ENCODE measurements at regions not wholly inside any gene's neighbourhood (a gene's known extent, or its start where the extent isn't known, plus 50 kb on each side); places are given as distances from the start of the nearest gene placed in this dataset.

DNA sequence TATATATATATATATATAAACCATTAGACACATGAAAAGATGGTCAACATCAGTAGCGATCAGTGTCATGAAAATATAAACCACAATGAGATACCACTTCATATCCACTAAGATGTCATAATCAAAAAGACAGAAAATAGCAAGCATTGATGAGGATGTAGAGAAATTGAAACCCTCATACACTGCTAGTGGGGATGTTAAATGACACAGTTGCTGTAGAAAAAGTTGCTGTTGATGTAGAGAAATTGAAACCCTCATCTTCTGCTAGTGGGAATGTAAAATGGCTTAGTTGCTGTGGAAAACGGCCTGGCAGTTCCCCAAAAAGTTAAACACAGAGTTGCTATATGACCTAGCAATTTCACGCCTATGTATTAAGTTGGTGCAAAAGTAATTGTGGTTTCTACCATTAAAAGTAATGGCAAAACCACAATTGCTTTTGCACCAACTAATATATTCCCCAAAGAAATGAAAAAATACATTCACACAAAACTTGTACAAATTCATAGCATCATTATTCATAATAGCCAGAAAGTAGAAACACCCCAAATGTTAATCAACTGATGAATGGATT lies 120.5 kb upstream of the ZWINT start (continued):
- TF ChIP-seq SREBF2 (IDR thresholded peaks at IDR 0.05; ENCODE audit: low read length), result no peak
- TF ChIP-seq, protein P1, sequence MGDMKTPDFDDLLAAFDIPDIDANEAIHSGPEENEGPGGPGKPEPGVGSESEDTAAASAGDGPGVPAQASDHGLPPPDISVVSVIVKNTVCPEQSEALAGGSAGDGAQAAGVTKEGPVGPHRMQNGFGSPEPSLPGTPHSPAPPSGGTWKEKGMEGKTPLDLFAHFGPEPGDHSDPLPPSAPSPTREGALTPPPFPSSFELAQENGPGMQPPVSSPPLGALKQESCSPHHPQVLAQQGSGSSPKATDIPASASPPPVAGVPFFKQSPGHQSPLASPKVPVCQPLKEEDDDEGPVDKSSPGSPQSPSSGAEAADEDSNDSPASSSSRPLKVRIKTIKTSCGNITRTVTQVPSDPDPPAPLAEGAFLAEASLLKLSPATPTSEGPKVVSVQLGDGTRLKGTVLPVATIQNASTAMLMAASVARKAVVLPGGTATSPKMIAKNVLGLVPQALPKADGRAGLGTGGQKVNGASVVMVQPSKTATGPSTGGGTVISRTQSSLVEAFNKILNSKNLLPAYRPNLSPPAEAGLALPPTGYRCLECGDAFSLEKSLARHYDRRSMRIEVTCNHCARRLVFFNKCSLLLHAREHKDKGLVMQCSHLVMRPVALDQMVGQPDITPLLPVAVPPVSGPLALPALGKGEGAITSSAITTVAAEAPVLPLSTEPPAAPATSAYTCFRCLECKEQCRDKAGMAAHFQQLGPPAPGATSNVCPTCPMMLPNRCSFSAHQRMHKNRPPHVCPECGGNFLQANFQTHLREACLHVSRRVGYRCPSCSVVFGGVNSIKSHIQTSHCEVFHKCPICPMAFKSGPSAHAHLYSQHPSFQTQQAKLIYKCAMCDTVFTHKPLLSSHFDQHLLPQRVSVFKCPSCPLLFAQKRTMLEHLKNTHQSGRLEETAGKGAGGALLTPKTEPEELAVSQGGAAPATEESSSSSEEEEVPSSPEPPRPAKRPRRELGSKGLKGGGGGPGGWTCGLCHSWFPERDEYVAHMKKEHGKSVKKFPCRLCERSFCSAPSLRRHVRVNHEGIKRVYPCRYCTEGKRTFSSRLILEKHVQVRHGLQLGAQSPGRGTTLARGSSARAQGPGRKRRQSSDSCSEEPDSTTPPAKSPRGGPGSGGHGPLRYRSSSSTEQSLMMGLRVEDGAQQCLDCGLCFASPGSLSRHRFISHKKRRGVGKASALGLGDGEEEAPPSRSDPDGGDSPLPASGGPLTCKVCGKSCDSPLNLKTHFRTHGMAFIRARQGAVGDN (IDR thresholded peaks at IDR 0.05), result no peak
- TF ChIP-seq KLF5 (IDR thresholded peaks at IDR 0.05; ENCODE audit: partially characterized antibody), result no peak
- no peak for TF ChIP-seq FOXM1 (IDR thresholded peaks at IDR 0.05; ENCODE audit: low read depth, low read length)
- TF ChIP-seq, protein P2, sequence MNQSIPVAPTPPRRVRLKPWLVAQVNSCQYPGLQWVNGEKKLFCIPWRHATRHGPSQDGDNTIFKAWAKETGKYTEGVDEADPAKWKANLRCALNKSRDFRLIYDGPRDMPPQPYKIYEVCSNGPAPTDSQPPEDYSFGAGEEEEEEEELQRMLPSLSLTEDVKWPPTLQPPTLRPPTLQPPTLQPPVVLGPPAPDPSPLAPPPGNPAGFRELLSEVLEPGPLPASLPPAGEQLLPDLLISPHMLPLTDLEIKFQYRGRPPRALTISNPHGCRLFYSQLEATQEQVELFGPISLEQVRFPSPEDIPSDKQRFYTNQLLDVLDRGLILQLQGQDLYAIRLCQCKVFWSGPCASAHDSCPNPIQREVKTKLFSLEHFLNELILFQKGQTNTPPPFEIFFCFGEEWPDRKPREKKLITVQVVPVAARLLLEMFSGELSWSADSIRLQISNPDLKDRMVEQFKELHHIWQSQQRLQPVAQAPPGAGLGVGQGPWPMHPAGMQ (IDR thresholded peaks at IDR 0.05; ENCODE audit: borderline replicate concordance), result no peak
- no peak for TF ChIP-seq NFYA (IDR thresholded peaks at IDR 0.05; ENCODE audit: borderline replicate concordance, low read depth, low read length)
- TF ChIP-seq, protein P3, sequence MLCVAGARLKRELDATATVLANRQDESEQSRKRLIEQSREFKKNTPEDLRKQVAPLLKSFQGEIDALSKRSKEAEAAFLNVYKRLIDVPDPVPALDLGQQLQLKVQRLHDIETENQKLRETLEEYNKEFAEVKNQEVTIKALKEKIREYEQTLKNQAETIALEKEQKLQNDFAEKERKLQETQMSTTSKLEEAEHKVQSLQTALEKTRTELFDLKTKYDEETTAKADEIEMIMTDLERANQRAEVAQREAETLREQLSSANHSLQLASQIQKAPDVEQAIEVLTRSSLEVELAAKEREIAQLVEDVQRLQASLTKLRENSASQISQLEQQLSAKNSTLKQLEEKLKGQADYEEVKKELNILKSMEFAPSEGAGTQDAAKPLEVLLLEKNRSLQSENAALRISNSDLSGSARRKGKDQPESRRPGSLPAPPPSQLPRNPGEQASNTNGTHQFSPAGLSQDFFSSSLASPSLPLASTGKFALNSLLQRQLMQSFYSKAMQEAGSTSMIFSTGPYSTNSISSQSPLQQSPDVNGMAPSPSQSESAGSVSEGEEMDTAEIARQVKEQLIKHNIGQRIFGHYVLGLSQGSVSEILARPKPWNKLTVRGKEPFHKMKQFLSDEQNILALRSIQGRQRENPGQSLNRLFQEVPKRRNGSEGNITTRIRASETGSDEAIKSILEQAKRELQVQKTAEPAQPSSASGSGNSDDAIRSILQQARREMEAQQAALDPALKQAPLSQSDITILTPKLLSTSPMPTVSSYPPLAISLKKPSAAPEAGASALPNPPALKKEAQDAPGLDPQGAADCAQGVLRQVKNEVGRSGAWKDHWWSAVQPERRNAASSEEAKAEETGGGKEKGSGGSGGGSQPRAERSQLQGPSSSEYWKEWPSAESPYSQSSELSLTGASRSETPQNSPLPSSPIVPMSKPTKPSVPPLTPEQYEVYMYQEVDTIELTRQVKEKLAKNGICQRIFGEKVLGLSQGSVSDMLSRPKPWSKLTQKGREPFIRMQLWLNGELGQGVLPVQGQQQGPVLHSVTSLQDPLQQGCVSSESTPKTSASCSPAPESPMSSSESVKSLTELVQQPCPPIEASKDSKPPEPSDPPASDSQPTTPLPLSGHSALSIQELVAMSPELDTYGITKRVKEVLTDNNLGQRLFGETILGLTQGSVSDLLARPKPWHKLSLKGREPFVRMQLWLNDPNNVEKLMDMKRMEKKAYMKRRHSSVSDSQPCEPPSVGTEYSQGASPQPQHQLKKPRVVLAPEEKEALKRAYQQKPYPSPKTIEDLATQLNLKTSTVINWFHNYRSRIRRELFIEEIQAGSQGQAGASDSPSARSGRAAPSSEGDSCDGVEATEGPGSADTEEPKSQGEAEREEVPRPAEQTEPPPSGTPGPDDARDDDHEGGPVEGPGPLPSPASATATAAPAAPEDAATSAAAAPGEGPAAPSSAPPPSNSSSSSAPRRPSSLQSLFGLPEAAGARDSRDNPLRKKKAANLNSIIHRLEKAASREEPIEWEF (IDR thresholded peaks at IDR 0.05; ENCODE audit: insufficient replicate concordance, low read depth, low read length), result no peak
- TF ChIP-seq EZH2 (IDR thresholded peaks at IDR 0.05; ENCODE audit: borderline replicate concordance, control insufficient read depth, low read depth, low read length), result no peak
- TF ChIP-seq MTA3 (IDR thresholded peaks at IDR 0.05; ENCODE audit: borderline replicate concordance, low read length), result no peak
- no peak for TF ChIP-seq EP300 (IDR thresholded peaks at IDR 0.05; ENCODE audit: borderline replicate concordance in 1 of 2, control insufficient read depth in 1 of 2, low read depth in 2 of 2, low read length in 2 of 2)
- TF ChIP-seq PAX5 (IDR thresholded peaks at IDR 0.05; ENCODE audit: borderline replicate concordance, low read depth, low read length), result no peak
- TF ChIP-seq CREM (IDR thresholded peaks at IDR 0.05; ENCODE audit: low read depth), result no peak
- TF ChIP-seq SUPT20H (IDR thresholded peaks at IDR 0.05; ENCODE audit: borderline replicate concordance, control insufficient read depth, low read depth, low read length), result no peak
- TF ChIP-seq, protein P4, sequence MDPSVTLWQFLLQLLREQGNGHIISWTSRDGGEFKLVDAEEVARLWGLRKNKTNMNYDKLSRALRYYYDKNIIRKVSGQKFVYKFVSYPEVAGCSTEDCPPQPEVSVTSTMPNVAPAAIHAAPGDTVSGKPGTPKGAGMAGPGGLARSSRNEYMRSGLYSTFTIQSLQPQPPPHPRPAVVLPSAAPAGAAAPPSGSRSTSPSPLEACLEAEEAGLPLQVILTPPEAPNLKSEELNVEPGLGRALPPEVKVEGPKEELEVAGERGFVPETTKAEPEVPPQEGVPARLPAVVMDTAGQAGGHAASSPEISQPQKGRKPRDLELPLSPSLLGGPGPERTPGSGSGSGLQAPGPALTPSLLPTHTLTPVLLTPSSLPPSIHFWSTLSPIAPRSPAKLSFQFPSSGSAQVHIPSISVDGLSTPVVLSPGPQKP (IDR thresholded peaks at IDR 0.05; ENCODE audit: low read depth, low read length), result no peak
- 0 out of 2 replicates have a peak, but pooled peaks have one; percentile 8 for TF ChIP-seq BCL11A (IDR thresholded peaks at IDR 0.05; ENCODE audit: low read depth, low read length)
- TF ChIP-seq GATAD2B (conservative IDR thresholded peaks at IDR 0.05; ENCODE audit: low read depth), result 0 out of 2 replicates have a peak, but pooled peaks have one; percentile 39
- no peak for TF ChIP-seq NR2C2 (IDR thresholded peaks at IDR 0.05; ENCODE audit: borderline replicate concordance, control insufficient read depth, insufficient read length, low read depth)
- TF ChIP-seq SPI1 (IDR thresholded peaks at IDR 0.05; ENCODE audit: borderline replicate concordance, insufficient read depth, low read depth, low read length), result peak; percentile 9; the same call in 1 of the 2 replicates

All from GM12878 (cell line).